ENCODE measurements at regions not wholly inside any gene's neighbourhood (a gene's known extent, or its start where the extent isn't known, plus 50 kb on each side); places are given as distances from the start of the nearest gene placed in this dataset.

DNA sequence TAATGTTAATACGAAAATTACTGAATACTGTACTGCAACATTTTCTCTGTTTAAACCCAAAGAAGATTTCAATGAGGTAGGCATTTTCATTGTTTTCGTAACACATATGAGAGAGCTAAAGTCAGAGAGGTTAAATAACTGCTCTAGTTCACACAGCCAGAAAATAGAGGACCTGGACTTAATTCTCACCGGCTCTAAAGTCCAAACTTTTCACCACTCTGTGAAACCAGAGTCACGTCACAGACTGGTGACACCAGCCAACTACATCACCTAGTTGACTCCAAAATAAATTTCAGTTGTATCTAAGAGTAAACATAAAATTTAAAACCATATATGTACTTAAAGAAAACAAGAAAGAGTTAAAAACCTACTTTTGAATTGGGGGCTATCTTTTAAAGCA is 146.7 kb downstream of the FCRL5 start:
- TF ChIP-seq STAT1 (IDR thresholded peaks at IDR 0.05; ENCODE audit: unreplicated experiment) (no peak), NANOG (IDR thresholded peaks at IDR 0.05; ENCODE audit: borderline replicate concordance) (no peak), POLR2AphosphoS5 (IDR thresholded peaks at IDR 0.05; ENCODE audit: low read depth) (no peak), EZH2 (IDR thresholded peaks at IDR 0.05; ENCODE audit: low read depth, unreplicated experiment) (no peak)
- TF ChIP-seq, protein P1, sequence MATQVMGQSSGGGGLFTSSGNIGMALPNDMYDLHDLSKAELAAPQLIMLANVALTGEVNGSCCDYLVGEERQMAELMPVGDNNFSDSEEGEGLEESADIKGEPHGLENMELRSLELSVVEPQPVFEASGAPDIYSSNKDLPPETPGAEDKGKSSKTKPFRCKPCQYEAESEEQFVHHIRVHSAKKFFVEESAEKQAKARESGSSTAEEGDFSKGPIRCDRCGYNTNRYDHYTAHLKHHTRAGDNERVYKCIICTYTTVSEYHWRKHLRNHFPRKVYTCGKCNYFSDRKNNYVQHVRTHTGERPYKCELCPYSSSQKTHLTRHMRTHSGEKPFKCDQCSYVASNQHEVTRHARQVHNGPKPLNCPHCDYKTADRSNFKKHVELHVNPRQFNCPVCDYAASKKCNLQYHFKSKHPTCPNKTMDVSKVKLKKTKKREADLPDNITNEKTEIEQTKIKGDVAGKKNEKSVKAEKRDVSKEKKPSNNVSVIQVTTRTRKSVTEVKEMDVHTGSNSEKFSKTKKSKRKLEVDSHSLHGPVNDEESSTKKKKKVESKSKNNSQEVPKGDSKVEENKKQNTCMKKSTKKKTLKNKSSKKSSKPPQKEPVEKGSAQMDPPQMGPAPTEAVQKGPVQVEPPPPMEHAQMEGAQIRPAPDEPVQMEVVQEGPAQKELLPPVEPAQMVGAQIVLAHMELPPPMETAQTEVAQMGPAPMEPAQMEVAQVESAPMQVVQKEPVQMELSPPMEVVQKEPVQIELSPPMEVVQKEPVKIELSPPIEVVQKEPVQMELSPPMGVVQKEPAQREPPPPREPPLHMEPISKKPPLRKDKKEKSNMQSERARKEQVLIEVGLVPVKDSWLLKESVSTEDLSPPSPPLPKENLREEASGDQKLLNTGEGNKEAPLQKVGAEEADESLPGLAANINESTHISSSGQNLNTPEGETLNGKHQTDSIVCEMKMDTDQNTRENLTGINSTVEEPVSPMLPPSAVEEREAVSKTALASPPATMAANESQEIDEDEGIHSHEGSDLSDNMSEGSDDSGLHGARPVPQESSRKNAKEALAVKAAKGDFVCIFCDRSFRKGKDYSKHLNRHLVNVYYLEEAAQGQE (IDR thresholded peaks at IDR 0.05; ENCODE audit: unreplicated experiment) = no peak
- TF ChIP-seq, protein P2, sequence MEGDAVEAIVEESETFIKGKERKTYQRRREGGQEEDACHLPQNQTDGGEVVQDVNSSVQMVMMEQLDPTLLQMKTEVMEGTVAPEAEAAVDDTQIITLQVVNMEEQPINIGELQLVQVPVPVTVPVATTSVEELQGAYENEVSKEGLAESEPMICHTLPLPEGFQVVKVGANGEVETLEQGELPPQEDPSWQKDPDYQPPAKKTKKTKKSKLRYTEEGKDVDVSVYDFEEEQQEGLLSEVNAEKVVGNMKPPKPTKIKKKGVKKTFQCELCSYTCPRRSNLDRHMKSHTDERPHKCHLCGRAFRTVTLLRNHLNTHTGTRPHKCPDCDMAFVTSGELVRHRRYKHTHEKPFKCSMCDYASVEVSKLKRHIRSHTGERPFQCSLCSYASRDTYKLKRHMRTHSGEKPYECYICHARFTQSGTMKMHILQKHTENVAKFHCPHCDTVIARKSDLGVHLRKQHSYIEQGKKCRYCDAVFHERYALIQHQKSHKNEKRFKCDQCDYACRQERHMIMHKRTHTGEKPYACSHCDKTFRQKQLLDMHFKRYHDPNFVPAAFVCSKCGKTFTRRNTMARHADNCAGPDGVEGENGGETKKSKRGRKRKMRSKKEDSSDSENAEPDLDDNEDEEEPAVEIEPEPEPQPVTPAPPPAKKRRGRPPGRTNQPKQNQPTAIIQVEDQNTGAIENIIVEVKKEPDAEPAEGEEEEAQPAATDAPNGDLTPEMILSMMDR (conservative IDR thresholded peaks at IDR 0.05; ENCODE audit: low read depth in 2 of 2) = no peak
- no peaks in the 10 kb centered on the region for H3K36me3 Mint-ChIP-seq (ENCODE audit: low read depth)
- H3K27me3 Mint-ChIP-seq (ENCODE audit: insufficient read depth, low read depth, poor library complexity) = peaks cover 6% of the 10 kb centered on the region
- H3K4me1 Mint-ChIP-seq = peaks cover 11% of the 10 kb centered on the region
- no peaks in the 10 kb centered on the region; the same call in 2 of the 3 replicates for H3K9me3 Mint-ChIP-seq
- H3K4me3 Mint-ChIP-seq = no peak overlapping the region
- Histone ChIP-seq H3K27ac (ENCODE audit: low read depth) (no peak overlapping the region), H3K36me3 (ENCODE audit: insufficient read depth) (no peaks in the 10 kb centered on the region), H3F3A (replicated peaks; ENCODE audit: low read depth) (no peaks in the 10 kb centered on the region), H3K27me3 (ENCODE audit: insufficient read depth) (no peaks in the 10 kb centered on the region), H3K9me2 (ENCODE audit: insufficient read depth) (0 out of 2 replicates have a peak, but pooled peaks cover 7% of the 10 kb centered on the region), H3K79me2 (replicated peaks; ENCODE audit: insufficient read depth) (no peaks in the 10 kb centered on the region), H3K4me2 (no peak overlapping the region), H2AFZ (no peak overlapping the region), H4K20me1 (replicated peaks; ENCODE audit: insufficient read depth) (no peaks in the 10 kb centered on the region), H3K4me1 (ENCODE audit: insufficient read depth) (no peaks in the 10 kb centered on the region; the same call in 1 of the 2 replicates), H3K4me3 (no peak overlapping the region)
- H3K27ac Mint-ChIP-seq = no peak overlapping the region
- ATAC-seq = no peak
- DNase-seq (ENCODE audit: low spot score) = no peak

DNA sequence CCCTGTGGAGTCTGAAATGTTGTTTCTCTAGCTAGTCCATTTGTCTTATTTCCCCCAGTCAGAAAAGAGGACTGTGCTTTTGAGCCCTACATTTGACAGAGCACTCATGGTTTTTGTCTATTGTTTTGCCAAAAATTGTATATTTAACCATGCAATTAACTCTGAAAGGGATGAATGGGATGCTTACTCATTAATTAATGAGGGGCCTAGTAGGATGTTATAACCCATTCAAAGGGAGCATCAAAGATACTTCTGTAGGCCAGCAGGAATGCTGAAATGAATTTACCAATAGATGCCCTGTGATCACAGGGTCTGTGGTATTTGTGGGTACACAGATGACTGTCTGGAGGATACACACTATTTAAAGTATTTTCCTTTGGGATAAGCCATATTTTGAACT is 147.7 kb downstream of the FCRL5 start:
- no peak overlapping the region for H3K4me3 Mint-ChIP-seq
- TF ChIP-seq, protein P2 (conservative IDR thresholded peaks at IDR 0.05; ENCODE audit: low read depth in 2 of 2) = no peak
- TF ChIP-seq POLR2AphosphoS5 (IDR thresholded peaks at IDR 0.05; ENCODE audit: low read depth) (no peak), JUNB (IDR thresholded peaks at IDR 0.05; ENCODE audit: unreplicated experiment) (no peak), EZH2 (IDR thresholded peaks at IDR 0.05; ENCODE audit: low read depth, unreplicated experiment) (no peak), ZNF331 (CRISPR knock-in tag; IDR thresholded peaks at IDR 0.05; ENCODE audit: low read depth) (no peak), NANOG (IDR thresholded peaks at IDR 0.05; ENCODE audit: borderline replicate concordance) (no peak)
- TF ChIP-seq, protein P3, sequence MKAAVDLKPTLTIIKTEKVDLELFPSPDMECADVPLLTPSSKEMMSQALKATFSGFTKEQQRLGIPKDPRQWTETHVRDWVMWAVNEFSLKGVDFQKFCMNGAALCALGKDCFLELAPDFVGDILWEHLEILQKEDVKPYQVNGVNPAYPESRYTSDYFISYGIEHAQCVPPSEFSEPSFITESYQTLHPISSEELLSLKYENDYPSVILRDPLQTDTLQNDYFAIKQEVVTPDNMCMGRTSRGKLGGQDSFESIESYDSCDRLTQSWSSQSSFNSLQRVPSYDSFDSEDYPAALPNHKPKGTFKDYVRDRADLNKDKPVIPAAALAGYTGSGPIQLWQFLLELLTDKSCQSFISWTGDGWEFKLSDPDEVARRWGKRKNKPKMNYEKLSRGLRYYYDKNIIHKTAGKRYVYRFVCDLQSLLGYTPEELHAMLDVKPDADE (IDR thresholded peaks at IDR 0.05) = no peak

More for the DNA sequence above, 147.7 kb downstream of the FCRL5 start:
- no peaks in the 10 kb centered on the region for H3K9me3 Mint-ChIP-seq
- no peak overlapping the region for H2AFZ ChIP-seq
- H3K27ac Mint-ChIP-seq = no peak overlapping the region
- no peak overlapping the region for H3K4me2 ChIP-seq
- no peaks in the 10 kb centered on the region for H3K27me3 ChIP-seq (ENCODE audit: insufficient read depth)
- DNase-seq (ENCODE audit: low spot score) (no peak), ATAC-seq (no peak)
- H3K36me3 Mint-ChIP-seq (ENCODE audit: low read depth) = no peaks in the 10 kb centered on the region
- H4K20me1 ChIP-seq (replicated peaks; ENCODE audit: insufficient read depth) = no peaks in the 10 kb centered on the region
- no peaks in the 10 kb centered on the region for H3K79me2 ChIP-seq (replicated peaks; ENCODE audit: insufficient read depth)
- no peaks in the 10 kb centered on the region for H3F3A ChIP-seq (replicated peaks; ENCODE audit: low read depth)
- no peaks in the 10 kb centered on the region for H3K36me3 ChIP-seq (ENCODE audit: insufficient read depth)
- H3K4me3 ChIP-seq = no peak overlapping the region
- peaks cover 5% of the 10 kb centered on the region for H3K27me3 Mint-ChIP-seq (ENCODE audit: insufficient read depth, low read depth, poor library complexity)
- peaks cover 10% of the 10 kb centered on the region for H3K4me1 Mint-ChIP-seq
- no peaks in the 10 kb centered on the region for H3K4me1 ChIP-seq (ENCODE audit: insufficient read depth)
- no peak overlapping the region for H3K27ac ChIP-seq (ENCODE audit: low read depth)
- 0 out of 2 replicates have a peak, but pooled peaks cover 7% of the 10 kb centered on the region for H3K9me2 ChIP-seq (ENCODE audit: insufficient read depth)
